ENCODE measurements at regions not wholly inside any gene's neighbourhood (a gene's known extent, or its start where the extent isn't known, plus 50 kb on each side); places are given as distances from the start of the nearest gene placed in this dataset.

DNA sequence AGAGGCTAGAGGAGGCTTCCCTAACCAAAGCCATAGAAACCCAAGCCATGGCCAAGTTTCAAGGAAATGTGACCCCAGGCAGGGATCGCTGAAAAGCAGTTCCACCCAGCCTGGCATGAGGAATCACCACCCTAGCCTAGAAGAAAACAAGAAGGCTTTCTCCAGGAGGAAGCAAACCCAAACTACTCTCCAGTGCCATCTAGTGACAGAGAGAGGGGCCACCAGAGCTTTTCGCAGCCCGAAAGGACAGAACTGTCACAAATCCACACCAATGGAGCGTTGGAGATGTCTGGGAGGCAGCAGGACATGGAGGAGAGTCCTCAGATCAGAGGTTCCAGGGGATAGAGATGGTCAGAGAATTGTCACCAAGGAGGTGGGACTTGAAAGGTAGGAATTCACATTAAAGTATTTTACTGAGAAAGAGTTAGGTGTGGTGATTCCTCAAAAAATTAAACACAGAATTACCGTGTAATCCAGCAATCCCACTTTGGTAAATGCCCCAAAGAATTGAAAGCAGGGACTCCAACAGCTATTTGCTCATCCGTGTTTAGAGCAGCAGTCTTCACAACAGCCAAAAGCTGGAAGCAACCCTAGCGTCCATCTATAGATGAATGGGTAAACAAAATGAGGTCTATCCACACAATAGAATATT, 67.3 kb upstream of the NUP50 start:
- H3K79me2 ChIP-seq (ENCODE audit: insufficient read depth, low read length): no peaks in the 10 kb centered on the region
- H3K9me2 ChIP-seq (replicated peaks; ENCODE audit: insufficient read depth, low read length): no peaks in the 10 kb centered on the region
- no peaks in the 10 kb centered on the region for H3K9me3 ChIP-seq (ENCODE audit: insufficient read depth, low read length)
- no peaks in the 10 kb centered on the region for H3K27me3 ChIP-seq (ENCODE audit: low read length)
- no peak overlapping the region for H3K27ac ChIP-seq (ENCODE audit: low read depth, low read length)
- no peak overlapping the region for H3K4me3 ChIP-seq (ENCODE audit: insufficient read depth, low read length, poor library complexity, severe bottlenecking)
- H2AFZ ChIP-seq (ENCODE audit: low read depth, low read length, severe bottlenecking): no peak overlapping the region
- TF ChIP-seq, protein P1, sequence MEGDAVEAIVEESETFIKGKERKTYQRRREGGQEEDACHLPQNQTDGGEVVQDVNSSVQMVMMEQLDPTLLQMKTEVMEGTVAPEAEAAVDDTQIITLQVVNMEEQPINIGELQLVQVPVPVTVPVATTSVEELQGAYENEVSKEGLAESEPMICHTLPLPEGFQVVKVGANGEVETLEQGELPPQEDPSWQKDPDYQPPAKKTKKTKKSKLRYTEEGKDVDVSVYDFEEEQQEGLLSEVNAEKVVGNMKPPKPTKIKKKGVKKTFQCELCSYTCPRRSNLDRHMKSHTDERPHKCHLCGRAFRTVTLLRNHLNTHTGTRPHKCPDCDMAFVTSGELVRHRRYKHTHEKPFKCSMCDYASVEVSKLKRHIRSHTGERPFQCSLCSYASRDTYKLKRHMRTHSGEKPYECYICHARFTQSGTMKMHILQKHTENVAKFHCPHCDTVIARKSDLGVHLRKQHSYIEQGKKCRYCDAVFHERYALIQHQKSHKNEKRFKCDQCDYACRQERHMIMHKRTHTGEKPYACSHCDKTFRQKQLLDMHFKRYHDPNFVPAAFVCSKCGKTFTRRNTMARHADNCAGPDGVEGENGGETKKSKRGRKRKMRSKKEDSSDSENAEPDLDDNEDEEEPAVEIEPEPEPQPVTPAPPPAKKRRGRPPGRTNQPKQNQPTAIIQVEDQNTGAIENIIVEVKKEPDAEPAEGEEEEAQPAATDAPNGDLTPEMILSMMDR (IDR thresholded peaks at IDR 0.05; ENCODE audit: insufficient read depth, low read length, poor library complexity, severe bottlenecking): peak; percentile 68
- no peak for TF ChIP-seq EZH2phosphoT487 (conservative IDR thresholded peaks at IDR 0.05; ENCODE audit: low read length)
- no peaks in the 10 kb centered on the region for H4K20me1 ChIP-seq (ENCODE audit: low read depth, low read length)
- no peak overlapping the region for H3K4me2 ChIP-seq (ENCODE audit: low read depth, low read length, poor library complexity, severe bottlenecking)
- H3F3A ChIP-seq (ENCODE audit: insufficient read depth): no peaks in the 10 kb centered on the region
- H3K9ac ChIP-seq (ENCODE audit: low read length): no peak overlapping the region
- H3K36me3 ChIP-seq (ENCODE audit: low read length): no peaks in the 10 kb centered on the region

DNA sequence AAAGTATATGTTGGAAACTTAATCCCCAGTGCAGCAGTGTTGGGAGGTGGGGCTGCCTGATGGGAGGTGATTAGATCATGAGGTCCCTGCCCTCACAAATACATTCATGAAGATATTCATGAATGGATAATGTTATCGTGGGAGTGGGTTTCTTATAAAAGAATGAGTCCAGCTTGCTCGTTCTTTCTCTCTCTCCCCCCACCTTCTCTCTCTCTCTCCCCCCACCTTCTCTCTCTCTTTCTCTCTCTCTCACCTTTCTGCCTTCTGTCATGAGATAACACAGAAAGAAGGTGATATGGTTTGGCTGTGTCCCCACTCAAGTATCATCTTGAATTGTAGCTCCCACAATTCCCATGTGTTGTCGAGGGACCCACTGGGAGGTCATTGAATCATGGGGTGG, 66.7 kb upstream of the NUP50 start:
- Histone ChIP-seq H3K9me3 (ENCODE audit: insufficient read depth, low read length) (no peaks in the 10 kb centered on the region), H3K27me3 (ENCODE audit: low read length) (no peaks in the 10 kb centered on the region), H3K4me2 (ENCODE audit: low read depth, low read length, poor library complexity, severe bottlenecking) (no peak overlapping the region), H3K9ac (ENCODE audit: low read length) (no peak overlapping the region), H4K20me1 (ENCODE audit: low read depth, low read length) (no peaks in the 10 kb centered on the region), H3F3A (ENCODE audit: insufficient read depth) (no peaks in the 10 kb centered on the region), H3K79me2 (ENCODE audit: insufficient read depth, low read length) (no peaks in the 10 kb centered on the region), H3K4me3 (ENCODE audit: insufficient read depth, low read length, poor library complexity, severe bottlenecking) (no peak overlapping the region), H3K9me2 (replicated peaks; ENCODE audit: insufficient read depth, low read length) (no peaks in the 10 kb centered on the region), H2AFZ (ENCODE audit: low read depth, low read length, severe bottlenecking) (no peak overlapping the region), H3K27ac (ENCODE audit: low read depth, low read length) (no peak overlapping the region), H3K36me3 (ENCODE audit: low read length) (no peaks in the 10 kb centered on the region)
- TF ChIP-seq, protein P1 (IDR thresholded peaks at IDR 0.05; ENCODE audit: insufficient read depth, low read length, poor library complexity, severe bottlenecking): no peak
- TF ChIP-seq EZH2phosphoT487 (conservative IDR thresholded peaks at IDR 0.05; ENCODE audit: low read length): no peak

DNA sequence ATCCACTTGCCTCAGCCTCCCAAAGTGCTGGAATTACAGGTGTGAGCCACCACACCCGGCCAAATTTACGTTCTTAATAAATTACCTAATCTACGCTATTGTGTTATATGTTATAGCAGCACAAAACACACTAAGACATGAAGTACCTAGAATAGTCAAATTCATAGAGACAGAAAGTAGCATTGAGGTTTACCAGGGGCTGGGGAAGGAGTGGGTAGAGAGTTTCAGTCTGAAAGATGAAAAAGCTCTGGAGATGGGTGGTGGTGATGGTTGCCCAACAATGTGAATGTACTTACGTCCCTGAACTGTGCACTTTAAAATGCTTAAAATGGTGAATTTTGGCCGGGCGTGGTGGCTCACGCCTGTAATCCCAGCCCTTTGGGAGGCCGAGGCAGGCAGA, 65.7 kb upstream of the NUP50 start:
- H3K27ac ChIP-seq (ENCODE audit: low read depth, low read length): no peak overlapping the region
- H3K9me2 ChIP-seq (replicated peaks; ENCODE audit: insufficient read depth, low read length): no peaks in the 10 kb centered on the region
- no peak overlapping the region for H3K9ac ChIP-seq (ENCODE audit: low read length)
- no peaks in the 10 kb centered on the region for H4K20me1 ChIP-seq (ENCODE audit: low read depth, low read length)
- no peaks in the 10 kb centered on the region for H3K27me3 ChIP-seq (ENCODE audit: low read length)
- H3F3A ChIP-seq (ENCODE audit: insufficient read depth): no peaks in the 10 kb centered on the region
- no peaks in the 10 kb centered on the region for H3K36me3 ChIP-seq (ENCODE audit: low read length)
- no peak for TF ChIP-seq EZH2phosphoT487 (conservative IDR thresholded peaks at IDR 0.05; ENCODE audit: low read length)
- TF ChIP-seq, protein P1 (IDR thresholded peaks at IDR 0.05; ENCODE audit: insufficient read depth, low read length, poor library complexity, severe bottlenecking): no peak
- no peak overlapping the region for H3K4me2 ChIP-seq (ENCODE audit: low read depth, low read length, poor library complexity, severe bottlenecking)
- H3K79me2 ChIP-seq (ENCODE audit: insufficient read depth, low read length): no peaks in the 10 kb centered on the region
- no peak overlapping the region for H2AFZ ChIP-seq (ENCODE audit: low read depth, low read length, severe bottlenecking)
- no peak overlapping the region for H3K4me3 ChIP-seq (ENCODE audit: insufficient read depth, low read length, poor library complexity, severe bottlenecking)
- H3K9me3 ChIP-seq (ENCODE audit: insufficient read depth, low read length): no peaks in the 10 kb centered on the region

Data from SU-DHL-6 (cell line).